Thyroid gland (tissue), 4 donors: ENCODE measurements at regions not wholly inside any gene's neighbourhood (a gene's known extent, or its start where the extent isn't known, plus 50 kb on each side); places are given as distances from the start of the nearest gene placed in this dataset.

Experiments
- CTCF ChIP-seq, 6 experiments: fragments of 200-600 bp in 3 of 6; fragments of 450-650 bp in 3 of 6; sonication (generic) in 3 of 6; IDR thresholded peaks; one replicate each; pipeline ENCODE4 v1.5.1; 2016 to 2019; ENCODE audit warnings: antibody characterized with exemption in 6 of 6, mild to moderate bottlenecking in 2 of 6, inconsistent platforms in 1 of 6, moderate library complexity in 1 of 6
- POLR2A ChIP-seq, 2 donors: fragments of 450-650 bp; IDR thresholded peaks; one replicate each; pipeline ENCODE4 v1.6.1; 2017; ENCODE audit warnings: antibody characterized with exemption in 2 of 2, mild to moderate bottlenecking in 2 of 2, moderate library complexity in 1 of 2

- TF ChIP-seq CTCF (IDR thresholded peaks at IDR 0.05): no peak
- no peak for TF ChIP-seq POLR2A (IDR thresholded peaks at IDR 0.05)
Observed at GRCh38 chr4:4704267-4704666, 155.2 kb upstream of the MSX1 start.
